CD4-positive, alpha-beta T cell treated with Interferon alpha-2 for 1 hour (primary cell): ENCODE measurements at regions not wholly inside any gene's neighbourhood (a gene's known extent, or its start where the extent isn't known, plus 50 kb on each side); places are given as distances from the start of the nearest gene placed in this dataset.
"Not testable (repeated sequence)": the region's sequence is repeated elsewhere in the genome, so short reads cannot be mapped to it uniquely, and the experiment has no call there.

Experiments used
- DNase-seq, 2 donors: peaks; one replicate each; pipeline ENCODE4 v3.0.0-alpha.2; 2020 to 2022

- no peak for DNase-seq
Measured at GRCh38 chr14:85333313-85333712, 196.6 kb upstream of the FLRT2 start.

- DNase-seq: no peak
Measured at GRCh38 chr14:85333841-85334240, 196.1 kb upstream of the FLRT2 start.

- DNase-seq: no peak
Measured at GRCh38 chr14:85334316-85334715, 195.6 kb upstream of the FLRT2 start.

- DNase-seq: no peak
Measured at GRCh38 chr14:85336257-85336656, 193.7 kb upstream of the FLRT2 start.

- DNase-seq: no peak
Measured at GRCh38 chr14:85336817-85337216, 193.1 kb upstream of the FLRT2 start.

DNA sequence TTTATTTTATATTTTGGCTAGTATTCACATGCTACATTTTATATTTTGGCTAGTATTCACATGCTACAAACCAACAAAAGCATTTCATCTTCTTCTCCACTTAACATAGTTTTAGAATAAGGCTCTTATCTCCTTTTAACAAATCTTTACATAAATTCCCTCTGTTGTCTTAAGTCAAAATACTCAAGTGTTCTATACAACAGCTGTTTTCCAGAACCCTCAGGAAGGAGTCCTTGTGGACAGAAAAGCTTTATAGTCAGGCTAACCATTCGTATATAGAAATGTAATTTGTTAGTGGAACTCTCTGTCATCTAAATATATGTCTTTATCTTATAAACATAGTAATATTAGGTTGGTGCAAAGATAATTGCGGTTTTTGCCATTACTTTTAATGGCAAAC is 191.0 kb upstream of the FLRT2 start:
- no peak for DNase-seq

GRCh38 chr14:85342858-85343607 is 186.9 kb upstream of the FLRT2 start:
- no peak for DNase-seq

DNA sequence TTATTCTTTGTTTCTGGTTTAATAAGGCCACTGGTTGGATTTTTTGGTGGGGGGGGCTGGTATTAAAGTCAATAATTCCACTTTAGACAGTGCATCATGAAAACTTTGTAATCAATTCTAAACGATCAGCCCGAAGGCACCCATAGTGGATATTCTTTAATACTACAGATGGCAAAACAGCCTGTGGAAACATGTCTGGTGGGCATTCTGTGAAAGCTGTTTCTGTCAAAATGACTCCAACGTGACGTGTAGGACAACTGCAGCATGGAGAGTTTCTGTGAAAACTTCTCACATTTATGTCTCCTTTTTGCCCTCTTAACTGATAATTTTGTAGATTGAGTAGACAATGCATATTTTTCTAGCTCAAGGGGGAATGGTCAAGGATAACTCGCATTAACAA is 185.8 kb upstream of the FLRT2 start:
- DNase-seq: no peak

DNA sequence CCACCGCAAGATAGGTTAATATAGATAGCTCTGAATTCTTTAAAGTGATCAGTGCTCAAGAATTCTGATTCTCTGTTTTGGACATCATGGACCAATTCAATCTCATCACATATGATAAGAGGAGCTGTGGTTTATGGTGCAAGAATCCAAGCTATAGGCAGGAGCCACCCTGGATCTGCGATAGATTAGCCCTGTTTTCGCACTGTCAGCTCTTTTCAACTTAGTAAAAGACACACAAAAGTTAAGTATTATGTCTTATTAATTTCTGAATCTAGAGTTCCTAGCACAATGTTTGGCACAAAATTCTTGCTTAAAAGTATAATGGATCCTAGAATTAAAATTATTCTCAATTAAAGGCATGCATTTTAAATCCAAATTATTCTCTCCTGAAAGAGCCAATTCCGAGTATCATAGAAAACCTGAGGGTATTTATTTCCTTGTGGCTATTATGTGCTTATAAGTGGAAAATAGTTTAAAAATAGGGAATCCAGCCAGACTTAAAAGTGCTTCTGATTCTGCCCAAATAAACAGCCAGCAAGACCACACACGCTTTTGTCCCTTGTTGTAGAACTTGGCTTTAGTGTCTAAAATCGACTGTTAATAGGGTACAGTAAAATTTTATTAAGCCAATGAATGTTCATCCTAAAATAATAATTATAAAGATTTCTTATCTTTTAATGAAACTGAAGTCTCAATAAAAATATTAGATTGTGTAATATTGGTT is 184.9 kb upstream of the FLRT2 start:
- no peak for DNase-seq

DNA sequence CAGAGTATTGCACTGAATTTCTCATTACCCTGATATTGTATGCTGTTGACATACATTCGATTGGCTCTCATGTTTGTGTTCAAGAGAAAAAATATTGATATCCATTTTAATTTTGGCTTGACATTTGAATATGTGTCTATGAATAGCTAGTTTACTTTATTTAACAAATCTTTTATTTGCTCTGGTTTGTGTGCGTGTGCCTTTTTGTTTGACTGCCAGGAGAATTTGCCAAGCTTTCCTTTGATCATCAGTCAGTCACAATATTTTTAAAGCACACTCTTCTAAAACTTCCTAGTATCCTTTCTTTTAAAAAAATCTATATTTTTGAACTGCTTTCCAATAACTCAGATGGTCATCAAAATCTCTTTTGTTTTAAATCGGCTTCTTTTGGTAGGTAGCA is 179.3 kb upstream of the FLRT2 start:
- no peak for DNase-seq

DNA sequence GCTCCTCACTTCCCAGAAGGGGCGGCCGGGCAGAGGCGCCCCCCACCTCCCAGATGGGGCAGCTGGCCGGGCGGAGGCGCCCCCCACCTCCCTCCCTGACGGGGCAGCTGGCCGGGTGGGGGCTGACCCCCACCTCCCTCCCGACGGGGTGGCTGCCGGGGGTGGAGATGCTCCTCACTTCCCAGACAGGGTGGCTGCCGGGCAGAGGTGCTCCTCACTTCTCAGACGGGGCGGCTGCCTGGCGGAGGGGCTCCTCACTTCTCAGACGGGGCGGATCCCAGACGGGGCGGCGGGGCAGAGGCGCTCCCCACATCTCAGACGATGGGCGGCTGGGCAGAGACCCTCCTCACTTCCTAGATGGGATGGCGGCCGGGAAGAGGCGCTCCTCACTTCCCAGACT is 177.4 kb upstream of the FLRT2 start:
- not testable (repeated sequence) for DNase-seq

GRCh38 chr14:85357120-85357519 is 172.8 kb upstream of the FLRT2 start:
- no peak for DNase-seq

DNA sequence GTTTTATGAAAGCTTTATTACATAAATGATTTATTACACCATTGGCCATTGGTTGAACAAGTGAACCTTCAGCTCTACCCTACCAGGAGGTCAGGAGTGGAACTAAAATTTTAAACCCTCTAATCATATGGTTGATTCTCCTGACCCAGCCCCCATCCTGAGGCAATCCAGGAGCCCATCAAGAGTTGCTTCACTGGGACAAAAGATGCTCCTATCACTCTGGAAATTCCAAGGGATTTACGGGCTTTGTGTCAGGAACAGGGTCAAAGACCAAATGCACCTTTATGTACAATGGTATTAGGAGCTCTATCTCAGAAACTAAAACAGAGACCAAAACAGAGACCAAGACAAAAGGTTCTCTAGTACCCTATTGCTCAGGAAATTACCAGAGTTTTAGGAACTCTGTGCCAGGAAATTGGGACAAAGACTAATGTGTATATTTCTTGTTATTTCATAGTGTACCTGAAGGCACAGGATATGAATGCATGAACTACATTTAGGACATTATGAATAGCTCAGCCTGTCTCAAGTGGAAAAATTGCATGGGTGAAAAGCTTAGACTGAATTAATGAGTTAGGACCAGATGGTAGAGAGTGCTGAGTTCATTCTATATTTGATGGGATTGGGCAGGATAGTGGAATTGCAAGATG is 171.7 kb upstream of the FLRT2 start:
- no peak for DNase-seq

GRCh38 chr14:85359505-85359904 is 170.4 kb upstream of the FLRT2 start:
- no peak for DNase-seq

GRCh38 chr14:85363358-85363757 is 166.6 kb upstream of the FLRT2 start:
- DNase-seq: no peak

DNA sequence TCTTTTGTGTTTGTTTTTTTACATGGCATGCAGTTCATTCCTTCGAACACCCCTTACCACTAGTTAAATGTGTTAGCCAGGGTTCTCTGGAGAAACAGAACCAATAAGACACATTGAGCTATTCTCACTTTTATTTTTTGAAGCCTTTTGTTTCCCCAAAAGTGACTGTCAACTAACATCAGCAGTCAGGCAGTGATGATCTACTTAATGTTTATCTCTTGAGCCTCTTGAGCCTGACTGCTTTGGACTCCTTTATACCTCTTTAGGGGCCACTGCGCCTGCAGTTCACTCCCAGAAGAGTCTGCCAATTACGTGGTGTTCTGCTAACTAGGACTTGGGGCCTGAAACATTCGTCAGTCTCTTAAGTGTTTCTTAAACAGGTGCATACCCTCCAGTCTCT is 163.7 kb upstream of the FLRT2 start:
- DNase-seq: no peak

DNA sequence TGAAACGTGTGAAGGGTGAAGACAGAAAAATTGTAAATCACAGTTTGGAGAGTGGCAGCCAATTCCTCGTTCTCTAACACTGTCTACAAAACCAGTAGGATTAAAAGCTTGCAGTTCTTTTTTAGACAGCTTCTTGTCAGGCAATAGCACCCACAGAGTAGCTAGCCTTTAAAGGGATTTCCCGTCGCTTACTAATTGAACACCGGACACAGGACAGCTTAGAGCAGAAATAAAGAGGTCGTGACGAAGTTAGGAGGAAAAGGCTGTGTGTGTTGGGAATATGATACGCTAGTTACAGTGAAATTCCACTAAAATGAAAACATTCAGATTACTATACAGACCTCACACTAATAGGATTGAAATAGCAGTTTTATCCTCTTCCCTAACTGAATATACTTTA is 149.1 kb upstream of the FLRT2 start:
- no peak for DNase-seq

- no peak for DNase-seq
Measured at GRCh38 chr14:85382341-85382740, 147.6 kb upstream of the FLRT2 start.

- DNase-seq: no peak
Measured at GRCh38 chr14:85387181-85387580, 142.8 kb upstream of the FLRT2 start.

DNA sequence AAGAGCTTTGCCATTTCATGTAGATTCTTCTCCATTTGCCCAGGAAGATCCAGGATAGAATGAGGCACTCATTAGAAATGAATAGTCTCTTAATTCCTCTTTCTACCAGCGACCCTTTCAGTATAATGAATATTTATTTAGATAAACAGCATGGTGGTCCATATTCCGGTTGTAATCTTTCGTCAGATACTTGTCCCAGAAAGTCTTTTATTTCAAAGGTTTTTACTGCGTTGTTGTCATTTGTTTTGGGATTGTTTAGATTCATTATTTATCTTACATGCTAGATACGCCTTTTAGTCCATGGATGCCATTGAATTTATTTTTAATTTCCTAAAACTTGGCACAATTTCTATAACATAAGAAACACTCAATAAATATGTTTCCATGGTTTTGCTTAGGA is 139.7 kb upstream of the FLRT2 start:
- DNase-seq: no peak

- DNase-seq: no peak
Measured at GRCh38 chr14:85391455-85391854, 138.5 kb upstream of the FLRT2 start.

GRCh38 chr14:85391892-85392291 is 138.1 kb upstream of the FLRT2 start:
- DNase-seq: no peak

DNA sequence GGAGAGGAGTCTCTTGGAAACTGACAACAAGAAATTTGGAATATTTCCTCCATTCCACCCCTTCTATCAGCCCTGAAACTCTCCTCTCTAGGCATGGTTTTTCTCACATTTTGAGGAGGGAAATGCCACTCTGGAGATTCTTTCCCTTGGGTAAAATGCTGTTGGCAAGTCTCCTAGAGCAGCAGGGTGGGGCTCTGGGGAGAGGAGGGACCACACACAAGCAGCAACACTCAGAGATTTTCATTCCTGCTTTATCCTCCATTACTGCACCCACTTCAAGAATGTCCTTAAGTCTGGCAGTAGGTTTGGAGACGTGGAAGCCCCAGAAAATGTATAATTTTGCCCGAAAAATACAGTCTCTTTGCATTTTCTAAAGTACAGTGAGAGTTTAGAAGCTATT is 130.8 kb upstream of the FLRT2 start:
- no peak for DNase-seq

DNA sequence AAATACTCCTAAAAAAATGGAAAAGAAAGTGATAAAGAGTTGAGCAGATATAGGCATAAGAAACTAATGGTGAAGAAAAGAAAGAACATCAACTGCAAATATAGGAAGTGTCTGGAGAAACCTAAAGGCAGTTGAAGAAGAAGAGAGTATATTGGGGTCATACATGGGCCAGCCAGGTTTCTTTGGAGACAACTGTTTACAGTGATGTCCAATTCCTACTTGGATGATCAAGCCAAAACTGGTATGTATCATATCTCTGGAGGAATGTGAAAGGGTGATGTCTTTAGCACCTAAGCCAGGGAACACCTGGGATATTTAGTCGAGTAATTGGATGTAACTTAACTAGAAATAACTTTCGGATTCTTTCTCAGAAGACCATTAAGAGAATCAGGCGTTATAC is 129.3 kb upstream of the FLRT2 start:
- DNase-seq: no peak
